Panc1 (cell line): ENCODE measurements at regions not wholly inside any gene's neighbourhood (a gene's known extent, or its start where the extent isn't known, plus 50 kb on each side); places are given as distances from the start of the nearest gene placed in this dataset.

Experiments used
- POLR2AphosphoS5 ChIP-seq: IDR thresholded peaks from 2 replicates; pipeline ENCODE4 v1.6.1; 2012; ENCODE audit warnings: mild to moderate bottlenecking, low read depth, low read length, moderate library complexity
- SIN3A ChIP-seq: IDR thresholded peaks from 2 replicates; pipeline ENCODE4 v1.6.1; 2012; ENCODE audit warnings: low read depth, mild to moderate bottlenecking, low read length, moderate library complexity, borderline replicate concordance; ENCODE audit not compliant: insufficient read depth
- TCF7L2 ChIP-seq: IDR thresholded peaks from 2 replicates; pipeline ENCODE4 v1.6.1; 2011; ENCODE audit warnings: mild to moderate bottlenecking, low read depth, low read length, inconsistent platforms
- TF ChIP-seq, protein P1 (sequence below), 2 experiments: IDR thresholded peaks; 2 replicates each; pipeline ENCODE4 v1.6.1; 2011 to 2012; ENCODE audit warnings: low read depth in 2 of 2, control low read depth in 1 of 2, low read length in 1 of 2, mild to moderate bottlenecking in 1 of 2, moderate library complexity in 1 of 2; ENCODE audit not compliant: insufficient read depth in 1 of 2
- TF ChIP-seq, protein P2 (sequence below): fragments of 450-650 bp; IDR thresholded peaks from 2 replicates; pipeline ENCODE4 v1.5.1; 2017; ENCODE audit warnings: mild to moderate bottlenecking

- TF ChIP-seq, protein P1, sequence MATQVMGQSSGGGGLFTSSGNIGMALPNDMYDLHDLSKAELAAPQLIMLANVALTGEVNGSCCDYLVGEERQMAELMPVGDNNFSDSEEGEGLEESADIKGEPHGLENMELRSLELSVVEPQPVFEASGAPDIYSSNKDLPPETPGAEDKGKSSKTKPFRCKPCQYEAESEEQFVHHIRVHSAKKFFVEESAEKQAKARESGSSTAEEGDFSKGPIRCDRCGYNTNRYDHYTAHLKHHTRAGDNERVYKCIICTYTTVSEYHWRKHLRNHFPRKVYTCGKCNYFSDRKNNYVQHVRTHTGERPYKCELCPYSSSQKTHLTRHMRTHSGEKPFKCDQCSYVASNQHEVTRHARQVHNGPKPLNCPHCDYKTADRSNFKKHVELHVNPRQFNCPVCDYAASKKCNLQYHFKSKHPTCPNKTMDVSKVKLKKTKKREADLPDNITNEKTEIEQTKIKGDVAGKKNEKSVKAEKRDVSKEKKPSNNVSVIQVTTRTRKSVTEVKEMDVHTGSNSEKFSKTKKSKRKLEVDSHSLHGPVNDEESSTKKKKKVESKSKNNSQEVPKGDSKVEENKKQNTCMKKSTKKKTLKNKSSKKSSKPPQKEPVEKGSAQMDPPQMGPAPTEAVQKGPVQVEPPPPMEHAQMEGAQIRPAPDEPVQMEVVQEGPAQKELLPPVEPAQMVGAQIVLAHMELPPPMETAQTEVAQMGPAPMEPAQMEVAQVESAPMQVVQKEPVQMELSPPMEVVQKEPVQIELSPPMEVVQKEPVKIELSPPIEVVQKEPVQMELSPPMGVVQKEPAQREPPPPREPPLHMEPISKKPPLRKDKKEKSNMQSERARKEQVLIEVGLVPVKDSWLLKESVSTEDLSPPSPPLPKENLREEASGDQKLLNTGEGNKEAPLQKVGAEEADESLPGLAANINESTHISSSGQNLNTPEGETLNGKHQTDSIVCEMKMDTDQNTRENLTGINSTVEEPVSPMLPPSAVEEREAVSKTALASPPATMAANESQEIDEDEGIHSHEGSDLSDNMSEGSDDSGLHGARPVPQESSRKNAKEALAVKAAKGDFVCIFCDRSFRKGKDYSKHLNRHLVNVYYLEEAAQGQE (IDR thresholded peaks at IDR 0.05; ENCODE audit: insufficient read depth in 1 of 2, low read depth in 2 of 2, low read length in 1 of 2): no peak
- TF ChIP-seq, protein P2, sequence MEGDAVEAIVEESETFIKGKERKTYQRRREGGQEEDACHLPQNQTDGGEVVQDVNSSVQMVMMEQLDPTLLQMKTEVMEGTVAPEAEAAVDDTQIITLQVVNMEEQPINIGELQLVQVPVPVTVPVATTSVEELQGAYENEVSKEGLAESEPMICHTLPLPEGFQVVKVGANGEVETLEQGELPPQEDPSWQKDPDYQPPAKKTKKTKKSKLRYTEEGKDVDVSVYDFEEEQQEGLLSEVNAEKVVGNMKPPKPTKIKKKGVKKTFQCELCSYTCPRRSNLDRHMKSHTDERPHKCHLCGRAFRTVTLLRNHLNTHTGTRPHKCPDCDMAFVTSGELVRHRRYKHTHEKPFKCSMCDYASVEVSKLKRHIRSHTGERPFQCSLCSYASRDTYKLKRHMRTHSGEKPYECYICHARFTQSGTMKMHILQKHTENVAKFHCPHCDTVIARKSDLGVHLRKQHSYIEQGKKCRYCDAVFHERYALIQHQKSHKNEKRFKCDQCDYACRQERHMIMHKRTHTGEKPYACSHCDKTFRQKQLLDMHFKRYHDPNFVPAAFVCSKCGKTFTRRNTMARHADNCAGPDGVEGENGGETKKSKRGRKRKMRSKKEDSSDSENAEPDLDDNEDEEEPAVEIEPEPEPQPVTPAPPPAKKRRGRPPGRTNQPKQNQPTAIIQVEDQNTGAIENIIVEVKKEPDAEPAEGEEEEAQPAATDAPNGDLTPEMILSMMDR: no peak
- TF ChIP-seq POLR2AphosphoS5: no peak
- TF ChIP-seq TCF7L2: no peak
- TF ChIP-seq SIN3A: no peak
Observed at GRCh38 chr7:86002858-86003257, 640.9 kb upstream of the GRM3 start.
